ENCODE measurements at regions not wholly inside any gene's neighbourhood (a gene's known extent, or its start where the extent isn't known, plus 50 kb on each side); places are given as distances from the start of the nearest gene placed in this dataset.
"Not testable (repeated sequence)": the region's sequence is repeated elsewhere in the genome, so short reads cannot be mapped to it uniquely, and the experiment has no call there.

GRCh38 chr9:120338340-120338739 lies 241.6 kb downstream of the CDK5RAP2 start:
- DNase-seq: no peak

- DNase-seq: no peak
Measured at GRCh38 chr9:120337131-120337530, 242.8 kb downstream of the CDK5RAP2 start.

- DNase-seq: no peak
Measured at GRCh38 chr9:120336753-120337090, 243.2 kb downstream of the CDK5RAP2 start.

- no peak for DNase-seq
Measured at GRCh38 chr9:120336021-120336752, 243.8 kb downstream of the CDK5RAP2 start.

GRCh38 chr9:120331913-120332312 lies 248.1 kb downstream of the CDK5RAP2 start:
- DNase-seq: no peak

GRCh38 chr9:120330031-120330430 lies 249.9 kb downstream of the CDK5RAP2 start:
- no peak for DNase-seq

GRCh38 chr9:120327322-120327721 lies 252.6 kb downstream of the CDK5RAP2 start:
- no peak for DNase-seq

- DNase-seq: no peak
Measured at GRCh38 chr9:120326049-120326693, 253.8 kb downstream of the CDK5RAP2 start.

GRCh38 chr9:120324996-120325642 lies 254.8 kb downstream of the CDK5RAP2 start:
- peak; percentile 30 for DNase-seq

GRCh38 chr9:120324461-120324860 lies 255.5 kb downstream of the CDK5RAP2 start:
- no peak for DNase-seq

GRCh38 chr9:120323125-120323524 lies 256.8 kb downstream of the CDK5RAP2 start:
- no peak for DNase-seq

- no peak for DNase-seq
Measured at GRCh38 chr9:120319452-120319851, 260.5 kb downstream of the CDK5RAP2 start.

GRCh38 chr9:120315154-120315553 lies 264.8 kb downstream of the CDK5RAP2 start:
- no peak for DNase-seq

GRCh38 chr9:120312031-120312430 lies 267.9 kb downstream of the CDK5RAP2 start:
- no peak for DNase-seq

- no peak for DNase-seq
Measured at GRCh38 chr9:120310035-120310434, 269.9 kb downstream of the CDK5RAP2 start.

- no peak for DNase-seq
Measured at GRCh38 chr9:120308495-120308894, 271.5 kb downstream of the CDK5RAP2 start.

GRCh38 chr9:120307599-120307998 lies 272.4 kb downstream of the CDK5RAP2 start:
- DNase-seq: no peak

- DNase-seq: no peak
Measured at GRCh38 chr9:120306561-120306960, 273.4 kb downstream of the CDK5RAP2 start.

- DNase-seq: no peak
Measured at GRCh38 chr9:120306088-120306487, 273.9 kb downstream of the CDK5RAP2 start.

GRCh38 chr9:120304896-120305295 lies 275.1 kb downstream of the CDK5RAP2 start:
- not testable (repeated sequence) for DNase-seq

- no peak for DNase-seq
Measured at GRCh38 chr9:120303519-120303918, 276.4 kb downstream of the CDK5RAP2 start.

- no peak for DNase-seq
Measured at GRCh38 chr9:120299785-120300184, 280.2 kb downstream of the CDK5RAP2 start.

- no peak for DNase-seq
Measured at GRCh38 chr9:120294003-120294402, 286.0 kb downstream of the CDK5RAP2 start.

GRCh38 chr9:120292606-120293005 lies 287.4 kb downstream of the CDK5RAP2 start:
- DNase-seq: no peak

All from NCI-H2227 treated with DMSO at 0.1 percent for 48 hours (cell line).